Endodermal cell (in vitro differentiated cells): ENCODE measurements at regions not wholly inside any gene's neighbourhood (a gene's known extent, or its start where the extent isn't known, plus 50 kb on each side); places are given as distances from the start of the nearest gene placed in this dataset.

Experiments
- DNase-seq: peaks from one replicate; pipeline ENCODE4 v3.0.0-alpha.2; 2017
- H3K27ac ChIP-seq: 2 replicates; pipeline ENCODE4 v1.5.1; 2013; ENCODE audit warnings: mild to moderate bottlenecking, low read depth, low read length, moderate library complexity
- H3K27me3 ChIP-seq: 2 replicates; pipeline ENCODE4 v1.6.1; 2013; ENCODE audit warnings: mild to moderate bottlenecking, low read length, moderate library complexity; ENCODE audit not compliant: insufficient read depth, control insufficient read depth, poor library complexity, severe bottlenecking
- H3K36me3 ChIP-seq: 2 replicates; pipeline ENCODE4 v1.7.0; 2013; ENCODE audit warnings: mild to moderate bottlenecking, low read length, moderate library complexity; ENCODE audit not compliant: control insufficient read depth, insufficient read depth
- H3K4me1 ChIP-seq: one replicate; pipeline ENCODE4 v1.7.0; 2013; ENCODE audit warnings: low read length; ENCODE audit not compliant: control insufficient read depth, insufficient read depth
- H3K4me3 ChIP-seq: 2 replicates; pipeline ENCODE4 v1.5.1; 2013; ENCODE audit warnings: mild to moderate bottlenecking, low read length, moderate library complexity
- H3K9ac ChIP-seq: 2 replicates; pipeline ENCODE4 v1.6.1; 2013; ENCODE audit warnings: mild to moderate bottlenecking, low read length, moderate library complexity; ENCODE audit not compliant: poor library complexity, severe bottlenecking; ENCODE audit errors: extremely low read depth
- H3K9me3 ChIP-seq: 2 replicates; pipeline ENCODE4 v1.6.1; 2013; ENCODE audit warnings: mild to moderate bottlenecking, low read length, moderate library complexity; ENCODE audit not compliant: control insufficient read depth
- H3K27ac Mint-ChIP-seq: 2 replicates; pipeline ENCODE4 v1.8.0; 2020; ENCODE audit warnings: mixed read lengths
- H3K27me3 Mint-ChIP-seq: 2 replicates; pipeline ENCODE4 v1.8.0; 2021; ENCODE audit warnings: mild to moderate bottlenecking, mixed read lengths; ENCODE audit not compliant: insufficient read depth
- H3K36me3 Mint-ChIP-seq: 2 replicates; pipeline ENCODE4 v1.8.0; 2020; ENCODE audit warnings: low read depth, mixed read lengths
- H3K4me1 Mint-ChIP-seq: 2 replicates; pipeline ENCODE4 v1.8.0; 2020; ENCODE audit warnings: mixed read lengths
- H3K4me3 Mint-ChIP-seq: 2 replicates; pipeline ENCODE4 v1.8.0; 2020; ENCODE audit warnings: mild to moderate bottlenecking, moderate library complexity, mixed read lengths
- H3K9me3 Mint-ChIP-seq: 2 replicates; pipeline ENCODE4 v1.8.0; 2020; ENCODE audit warnings: mild to moderate bottlenecking, mixed read lengths
- WGBS, 2 experiments: methylation state at CpG; one replicate each; pipeline versions ENCODE4 v1.1.5 to v1.1.7; 2013; ENCODE audit warnings: missing lambda C conversion rate in 2 of 2, mixed read lengths in 1 of 2; ENCODE audit not compliant: insufficient coverage in 1 of 2, insufficient read length in 1 of 2; 5-methylcytosine and 5-hydroxymethylcytosine counted together
- TF ChIP-seq, protein P1 (sequence below): fragments of 200-600 bp; sonication (generic); conservative IDR thresholded peaks from 2 replicates; pipeline ENCODE4 v1.5.0; 2021; ENCODE audit warnings: antibody characterized with exemption, mild to moderate bottlenecking

GRCh38 chr11:109037856-109038780 lies 373.2 kb downstream of the DDX10 start:
- Mint-ChIP-seq H3K27ac (no peak overlapping the region), H3K4me3 (no peak overlapping the region), H3K27me3 (peaks cover 2% of the 10 kb centered on the region), H3K36me3 (no peaks in the 10 kb centered on the region), H3K4me1 (no peaks in the 10 kb centered on the region), H3K9me3 (no peaks in the 10 kb centered on the region)
- H3K4me3 ChIP-seq = no peak overlapping the region
- peak overlapping the region; percentile 81 for H3K27ac ChIP-seq
- TF ChIP-seq, protein P1, sequence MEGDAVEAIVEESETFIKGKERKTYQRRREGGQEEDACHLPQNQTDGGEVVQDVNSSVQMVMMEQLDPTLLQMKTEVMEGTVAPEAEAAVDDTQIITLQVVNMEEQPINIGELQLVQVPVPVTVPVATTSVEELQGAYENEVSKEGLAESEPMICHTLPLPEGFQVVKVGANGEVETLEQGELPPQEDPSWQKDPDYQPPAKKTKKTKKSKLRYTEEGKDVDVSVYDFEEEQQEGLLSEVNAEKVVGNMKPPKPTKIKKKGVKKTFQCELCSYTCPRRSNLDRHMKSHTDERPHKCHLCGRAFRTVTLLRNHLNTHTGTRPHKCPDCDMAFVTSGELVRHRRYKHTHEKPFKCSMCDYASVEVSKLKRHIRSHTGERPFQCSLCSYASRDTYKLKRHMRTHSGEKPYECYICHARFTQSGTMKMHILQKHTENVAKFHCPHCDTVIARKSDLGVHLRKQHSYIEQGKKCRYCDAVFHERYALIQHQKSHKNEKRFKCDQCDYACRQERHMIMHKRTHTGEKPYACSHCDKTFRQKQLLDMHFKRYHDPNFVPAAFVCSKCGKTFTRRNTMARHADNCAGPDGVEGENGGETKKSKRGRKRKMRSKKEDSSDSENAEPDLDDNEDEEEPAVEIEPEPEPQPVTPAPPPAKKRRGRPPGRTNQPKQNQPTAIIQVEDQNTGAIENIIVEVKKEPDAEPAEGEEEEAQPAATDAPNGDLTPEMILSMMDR = no peak
- H3K9me3 ChIP-seq = no peaks in the 10 kb centered on the region
- H3K36me3 ChIP-seq = no peaks in the 10 kb centered on the region
- no peaks in the 10 kb centered on the region for H3K27me3 ChIP-seq
- DNase-seq = no peak
- no peaks in the 10 kb centered on the region for H3K4me1 ChIP-seq
- no peak overlapping the region for H3K9ac ChIP-seq
- WGBS, 2 experiments = 65 to 89% methylated on average over 2 to 3 of the region's 3 CpGs

GRCh38 chr11:109039611-109040010 lies 374.7 kb downstream of the DDX10 start:
- TF ChIP-seq, protein P1 = no peak
- no peaks in the 10 kb centered on the region for H3K27me3 ChIP-seq
- no peak overlapping the region for H3K27ac ChIP-seq
- no peaks in the 10 kb centered on the region for H3K36me3 Mint-ChIP-seq
- no peak overlapping the region for H3K9ac ChIP-seq
- no peaks in the 10 kb centered on the region for H3K9me3 ChIP-seq
- WGBS, 2 experiments = 67 to 95% methylated on average over 1 to 2 of the region's 2 CpGs
- no peaks in the 10 kb centered on the region for H3K9me3 Mint-ChIP-seq
- no peak overlapping the region for H3K27ac Mint-ChIP-seq
- H3K4me1 Mint-ChIP-seq = no peaks in the 10 kb centered on the region
- no peaks in the 10 kb centered on the region for H3K36me3 ChIP-seq
- no peaks in the 10 kb centered on the region for H3K4me1 ChIP-seq
- no peak for DNase-seq
- H3K27me3 Mint-ChIP-seq = peaks cover 2% of the 10 kb centered on the region
- H3K4me3 Mint-ChIP-seq = no peak overlapping the region
- H3K4me3 ChIP-seq = no peak overlapping the region

DNA sequence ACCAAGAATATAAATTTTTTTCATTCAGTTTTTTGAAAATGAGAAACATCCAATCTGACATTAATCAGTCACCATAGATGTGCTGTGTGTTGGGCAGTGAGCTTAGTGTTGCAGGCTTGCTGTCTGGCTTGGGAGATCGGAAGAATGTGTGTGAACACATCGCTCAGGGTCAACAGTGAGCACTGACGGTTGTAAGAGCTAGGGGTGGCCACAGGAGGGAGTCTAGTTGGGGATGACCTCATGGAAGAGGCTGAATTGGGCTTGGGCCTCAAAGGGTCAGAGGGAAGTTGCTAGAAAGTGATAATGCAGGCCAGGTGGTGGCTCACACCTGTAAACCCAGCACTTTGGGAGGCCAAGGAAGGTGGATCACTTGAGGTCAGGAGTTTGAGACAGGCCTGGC lies 375.4 kb downstream of the DDX10 start:
- Mint-ChIP-seq H3K27me3 (peaks cover 2% of the 10 kb centered on the region), H3K4me1 (no peaks in the 10 kb centered on the region), H3K4me3 (no peak overlapping the region), H3K27ac (no peak overlapping the region), H3K36me3 (no peaks in the 10 kb centered on the region), H3K9me3 (no peaks in the 10 kb centered on the region)
- Histone ChIP-seq H3K9ac (no peak overlapping the region), H3K4me3 (no peak overlapping the region), H3K27me3 (no peaks in the 10 kb centered on the region), H3K36me3 (no peaks in the 10 kb centered on the region), H3K9me3 (no peaks in the 10 kb centered on the region), H3K4me1 (no peaks in the 10 kb centered on the region), H3K27ac (no peak overlapping the region)
- DNase-seq = peak; percentile 74
- TF ChIP-seq, protein P1 = peak; percentile 69
- WGBS, 2 experiments = 83 to 88% methylated on average over 2 to 3 of the region's 3 CpGs
